Sigmoid colon (tissue), 4 donors: ENCODE measurements at regions not wholly inside any gene's neighbourhood (a gene's known extent, or its start where the extent isn't known, plus 50 kb on each side); places are given as distances from the start of the nearest gene placed in this dataset.

ENCODE experiments used
- CTCF ChIP-seq, 4 experiments: fragments of 450-650 bp in 3 of 4; fragments of 200-600 bp in 1 of 4; IDR thresholded peaks; one replicate each; pipeline ENCODE4 v1.5.1; 2016 to 2019; ENCODE audit warnings: antibody characterized with exemption in 4 of 4, mild to moderate bottlenecking in 3 of 4, moderate library complexity in 2 of 4
- POLR2A ChIP-seq, 2 donors: fragments of 450-650 bp; IDR thresholded peaks; one replicate each; pipeline ENCODE4 v1.6.1; 2016; ENCODE audit warnings: antibody characterized with exemption in 2 of 2, mild to moderate bottlenecking in 2 of 2, moderate library complexity in 2 of 2
- POLR2AphosphoS5 ChIP-seq, 4 donors: sonication (generic); formaldehyde crosslinking; IDR thresholded peaks; one replicate each; pipeline ENCODE4 v1.6.1; 2017; ENCODE audit warnings: antibody characterized with exemption in 4 of 4

GRCh38 chr3:76161856-76162255 is 376.5 kb upstream of the ZNF717 start:
- TF ChIP-seq CTCF (IDR thresholded peaks at IDR 0.05) (no peak), POLR2A (IDR thresholded peaks at IDR 0.05) (no peak), POLR2AphosphoS5 (IDR thresholded peaks at IDR 0.05) (no peak)
